ENCODE measurements at regions not wholly inside any gene's neighbourhood (a gene's known extent, or its start where the extent isn't known, plus 50 kb on each side); places are given as distances from the start of the nearest gene placed in this dataset.

- no peak for DNase-seq (ENCODE audit: low spot score)
- ChIA-PET POLR2A (ENCODE audit: low non-redundant PET) (interaction anchor here (0.5 kb wide), 1 partner anchor 211 kb away, joined by 7 read pairs; no protein-coding TSS in a partner anchor), CTCF (interaction anchor here (1.4 kb wide), 1 partner anchor 14 kb away, joined by 3 read pairs; no protein-coding TSS in a partner anchor)
- intact Hi-C loops (cut with micrococcal nuclease; ENCODE audit: unreplicated experiment), result no loop called here
- no peaks in the 10 kb centered on the region for H3K27me3 ChIP-seq (replicated peaks; ENCODE audit: insufficient read depth, low read depth, low read length, poor library complexity)
- no peak for TF ChIP-seq EZH2 (IDR thresholded peaks at IDR 0.05; ENCODE audit: borderline replicate concordance, low read depth, low read length, poor library complexity, severe bottlenecking)
- no peak for TF ChIP-seq CTCF (conservative IDR thresholded peaks at IDR 0.05; ENCODE audit: low read depth, low read length)
- no peaks in the 10 kb centered on the region for H3K9me3 ChIP-seq (ENCODE audit: low read depth, low read length, poor library complexity, severe bottlenecking)
- no TSS peak for BruUV-seq (replicated peaks)
- H3K4me1 ChIP-seq (ENCODE audit: insufficient read depth, low read length, poor library complexity, severe bottlenecking), result peaks cover 15% of the 10 kb centered on the region
- H3K4me3 ChIP-seq (ENCODE audit: low read depth, low read length, poor library complexity, severe bottlenecking), result no peak overlapping the region
- no peaks in the 10 kb centered on the region for H3K36me3 ChIP-seq (ENCODE audit: insufficient read depth, low read length, poor library complexity, severe bottlenecking)
- H3K27ac ChIP-seq (ENCODE audit: low read depth, low read length, poor library complexity, severe bottlenecking), result no peak overlapping the region
Observed at GRCh38 chr2:71938108-71938507, 209.6 kb downstream of the CYP26B1 start.

GRCh38 chr2:71937396-71937795, 210.3 kb downstream of the CYP26B1 start:
- CTCF ChIA-PET, result interaction anchor here (1.4 kb wide), 1 partner anchor 13 kb away, joined by 3 read pairs; no protein-coding TSS in a partner anchor
- no TSS peak for BruUV-seq (replicated peaks)
- H3K27ac ChIP-seq (ENCODE audit: low read depth, low read length, poor library complexity, severe bottlenecking), result no peak overlapping the region
- H3K4me1 ChIP-seq (ENCODE audit: insufficient read depth, low read length, poor library complexity, severe bottlenecking), result peaks cover 16% of the 10 kb centered on the region
- no peaks in the 10 kb centered on the region for H3K27me3 ChIP-seq (replicated peaks; ENCODE audit: insufficient read depth, low read depth, low read length, poor library complexity)
- no peaks in the 10 kb centered on the region for H3K9me3 ChIP-seq (ENCODE audit: low read depth, low read length, poor library complexity, severe bottlenecking)
- no peak for DNase-seq (ENCODE audit: low spot score)
- H3K4me3 ChIP-seq (ENCODE audit: low read depth, low read length, poor library complexity, severe bottlenecking), result no peak overlapping the region
- intact Hi-C loops (cut with micrococcal nuclease; ENCODE audit: unreplicated experiment), result no loop called here
- TF ChIP-seq CTCF (conservative IDR thresholded peaks at IDR 0.05; ENCODE audit: low read depth, low read length) (no peak), EZH2 (IDR thresholded peaks at IDR 0.05; ENCODE audit: borderline replicate concordance, low read depth, low read length, poor library complexity, severe bottlenecking) (no peak)
- POLR2A ChIA-PET (ENCODE audit: low non-redundant PET), result no interaction called here
- H3K36me3 ChIP-seq (ENCODE audit: insufficient read depth, low read length, poor library complexity, severe bottlenecking), result no peaks in the 10 kb centered on the region

GRCh38 chr2:71936076-71937030, 211.3 kb downstream of the CYP26B1 start:
- CTCF ChIA-PET, result interaction anchor here (1.4 kb wide), 1 partner anchor 12 kb away, joined by 3 read pairs; no protein-coding TSS in a partner anchor

More at GRCh38 chr2:71936076-71937030, 211.3 kb downstream of the CYP26B1 start:
- H3K27me3 ChIP-seq (replicated peaks; ENCODE audit: insufficient read depth, low read depth, low read length, poor library complexity), result no peaks in the 10 kb centered on the region
- peaks cover 8% of the 10 kb centered on the region for H3K4me1 ChIP-seq (ENCODE audit: insufficient read depth, low read length, poor library complexity, severe bottlenecking)
- no peaks in the 10 kb centered on the region for H3K9me3 ChIP-seq (ENCODE audit: low read depth, low read length, poor library complexity, severe bottlenecking)
- BruUV-seq (replicated peaks), result no TSS peak
- intact Hi-C loops (cut with micrococcal nuclease; ENCODE audit: unreplicated experiment), result no loop called here
- DNase-seq (ENCODE audit: low spot score), result no peak
- H3K36me3 ChIP-seq (ENCODE audit: insufficient read depth, low read length, poor library complexity, severe bottlenecking), result no peaks in the 10 kb centered on the region
- no peak for TF ChIP-seq EZH2 (IDR thresholded peaks at IDR 0.05; ENCODE audit: borderline replicate concordance, low read depth, low read length, poor library complexity, severe bottlenecking)
- no peak for TF ChIP-seq CTCF (conservative IDR thresholded peaks at IDR 0.05; ENCODE audit: low read depth, low read length)
- POLR2A ChIA-PET (ENCODE audit: low non-redundant PET), result no interaction called here
- H3K4me3 ChIP-seq (ENCODE audit: low read depth, low read length, poor library complexity, severe bottlenecking), result no peak overlapping the region
- no peak overlapping the region for H3K27ac ChIP-seq (ENCODE audit: low read depth, low read length, poor library complexity, severe bottlenecking)

Data from A673 (cell line).